ENCODE measurements at regions not wholly inside any gene's neighbourhood (a gene's known extent, or its start where the extent isn't known, plus 50 kb on each side); places are given as distances from the start of the nearest gene placed in this dataset.
"Not testable (repeated sequence)": the region's sequence is repeated elsewhere in the genome, so short reads cannot be mapped to it uniquely, and the experiment has no call there.

DNA sequence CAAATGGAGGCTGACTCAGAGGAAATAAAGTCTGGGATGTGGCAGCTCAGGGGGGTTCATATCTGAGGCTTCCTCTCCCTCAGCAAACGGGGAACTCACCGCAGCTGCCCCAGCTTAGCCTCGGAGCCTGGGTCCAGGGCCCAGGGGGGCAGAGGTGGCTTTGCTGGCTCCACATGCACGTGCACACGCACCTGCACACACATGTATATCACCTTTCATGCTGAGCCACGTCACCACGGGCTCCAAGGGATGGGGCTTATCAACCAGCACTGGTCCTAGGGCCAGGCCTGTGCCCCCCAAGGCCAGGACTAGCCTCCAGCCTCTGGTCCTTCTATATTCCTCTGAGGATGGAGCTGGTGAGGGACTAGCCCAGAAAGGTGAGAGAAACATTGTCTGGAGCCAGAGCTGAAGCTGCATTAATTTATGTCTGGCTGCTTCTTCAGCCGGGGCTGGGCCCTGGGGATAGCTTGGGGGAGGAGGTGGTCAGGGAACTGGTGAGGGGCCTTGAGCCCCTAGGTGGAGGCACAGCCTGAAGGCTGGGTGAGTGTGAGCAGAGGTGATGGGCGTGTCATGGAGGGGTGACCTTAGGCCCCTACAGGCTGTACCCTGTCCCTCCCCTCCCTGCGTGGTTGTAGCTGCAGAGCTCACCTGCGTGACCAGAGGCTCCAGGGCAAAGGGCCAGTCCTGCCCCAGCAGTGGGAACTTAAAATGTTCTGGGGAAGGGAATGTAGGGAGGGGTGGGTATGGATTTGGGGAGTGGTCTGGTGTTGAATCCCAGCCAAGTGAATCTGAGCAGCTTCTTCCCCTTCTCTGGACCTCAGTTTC is 520.8 kb downstream of the PTPRU start:
- no peaks in the 10 kb centered on the region for H3K9me3 ChIP-seq
- H3K4me3 ChIP-seq (ENCODE audit: low read depth in 1 of 2, low read length in 1 of 2), result no peak overlapping the region
- no peaks in the 10 kb centered on the region for H3K36me3 ChIP-seq
- no peak overlapping the region for H3K27ac ChIP-seq
- H3K4me1 ChIP-seq (ENCODE audit: control insufficient read depth in 1 of 2, insufficient read depth in 1 of 2, low read depth in 1 of 2, low read length in 1 of 2), result no peaks in the 10 kb centered on the region
- no peaks in the 10 kb centered on the region for H3K27me3 ChIP-seq
- no peak for TF ChIP-seq CTCF (IDR thresholded peaks at IDR 0.05)

DNA sequence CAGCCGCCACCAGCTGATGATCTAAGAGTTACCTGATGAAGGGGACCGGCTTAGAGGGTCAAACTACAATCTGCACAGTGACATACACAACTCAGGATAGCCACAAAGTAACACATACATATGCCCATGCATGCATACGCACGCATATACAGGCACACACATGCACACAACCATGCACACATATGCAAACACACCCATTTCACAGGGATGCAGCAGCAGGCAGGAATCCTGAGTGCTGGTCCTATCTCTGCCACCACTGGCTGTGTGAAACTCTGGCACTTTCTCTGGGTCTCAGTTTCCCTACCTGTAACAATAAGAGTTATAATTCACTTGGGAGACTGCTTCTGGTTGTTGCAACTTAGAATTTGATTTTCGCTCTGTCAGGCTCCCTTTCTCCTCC is 520.2 kb downstream of the PTPRU start:
- no peaks in the 10 kb centered on the region for H3K36me3 ChIP-seq
- TF ChIP-seq CTCF (IDR thresholded peaks at IDR 0.05), result no peak
- no peaks in the 10 kb centered on the region for H3K9me3 ChIP-seq
- no peak overlapping the region for H3K27ac ChIP-seq
- H3K27me3 ChIP-seq, result no peaks in the 10 kb centered on the region
- H3K4me3 ChIP-seq (ENCODE audit: low read depth in 1 of 2, low read length in 1 of 2), result no peak overlapping the region
- H3K4me1 ChIP-seq (ENCODE audit: control insufficient read depth in 1 of 2, insufficient read depth in 1 of 2, low read depth in 1 of 2, low read length in 1 of 2), result no peaks in the 10 kb centered on the region

DNA sequence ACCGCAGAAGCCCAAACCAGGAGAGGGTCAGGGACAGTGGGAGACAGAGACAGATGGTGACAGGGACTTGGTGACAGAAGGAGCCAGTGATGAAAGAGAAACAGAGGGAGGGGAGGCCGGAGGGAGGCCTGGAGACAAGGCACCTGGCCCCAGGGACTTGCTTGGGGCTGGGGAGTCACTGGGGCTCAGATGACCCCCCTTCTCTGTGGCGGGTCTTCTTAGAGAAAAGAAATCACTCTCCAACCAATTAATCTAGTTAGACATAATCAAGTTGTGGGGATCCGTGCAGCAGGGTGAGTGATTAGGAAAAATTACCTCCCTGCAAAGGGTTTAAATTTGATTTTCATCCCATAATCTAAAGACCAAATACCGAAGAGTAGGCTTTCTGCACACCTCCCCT is 519.8 kb downstream of the PTPRU start:
- no peaks in the 10 kb centered on the region for H3K36me3 ChIP-seq

DNA sequence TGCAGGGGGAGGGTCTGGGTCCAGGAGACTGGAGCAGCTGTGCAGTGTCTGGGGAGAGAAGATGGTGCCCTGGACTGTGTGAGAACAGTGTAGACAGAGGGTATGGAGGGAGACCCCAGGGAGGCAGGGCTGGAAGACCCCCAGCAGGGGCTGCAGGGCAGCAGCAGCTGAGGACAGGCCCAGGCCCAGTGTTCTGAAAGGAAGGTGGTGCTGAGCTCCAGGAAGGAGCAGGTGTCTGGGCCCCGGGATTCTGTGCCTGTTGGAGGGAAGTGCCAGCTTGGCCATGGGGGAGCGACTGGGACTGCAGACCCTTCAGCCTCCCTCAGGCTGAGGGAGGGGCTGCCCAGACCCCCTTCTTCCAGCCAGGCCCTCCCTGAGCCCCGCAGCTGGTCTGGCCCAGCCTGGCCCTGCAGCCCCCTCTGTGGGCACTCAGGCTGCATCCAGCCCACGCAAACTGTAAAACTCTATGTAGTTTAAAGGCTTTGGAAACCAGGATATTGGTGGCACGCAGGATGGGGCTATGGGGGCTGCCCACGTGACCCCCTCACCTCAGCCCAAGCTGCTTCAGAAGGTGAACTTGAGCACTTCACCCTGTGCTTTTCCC is 519.2 kb downstream of the PTPRU start:
- H3K27ac ChIP-seq; H3K4me3 ChIP-seq (ENCODE audit: low read depth in 1 of 2, low read length in 1 of 2); H3K36me3 ChIP-seq; H3K27me3 ChIP-seq; H3K9me3 ChIP-seq; H3K4me1 ChIP-seq (ENCODE audit: control insufficient read depth in 1 of 2, insufficient read depth in 1 of 2, low read depth in 1 of 2, low read length in 1 of 2): not testable (repeated sequence)

More for the DNA sequence above, 519.8 kb downstream of the PTPRU start:
- Histone ChIP-seq H3K9me3 (no peaks in the 10 kb centered on the region), H3K27me3 (no peaks in the 10 kb centered on the region), H3K4me3 (ENCODE audit: low read depth in 1 of 2, low read length in 1 of 2) (no peak overlapping the region), H3K27ac (no peak overlapping the region), H3K4me1 (ENCODE audit: control insufficient read depth in 1 of 2, insufficient read depth in 1 of 2, low read depth in 1 of 2, low read length in 1 of 2) (no peaks in the 10 kb centered on the region)
- no peak for TF ChIP-seq CTCF (IDR thresholded peaks at IDR 0.05)

GRCh38 chr1:29754573-29755375 is 518.5 kb downstream of the PTPRU start:
- H3K4me3 ChIP-seq (ENCODE audit: low read depth in 1 of 2, low read length in 1 of 2), result no peak overlapping the region
- H3K27ac ChIP-seq, result no peak overlapping the region
- H3K9me3 ChIP-seq, result no peaks in the 10 kb centered on the region
- no peaks in the 10 kb centered on the region for H3K27me3 ChIP-seq
- no peaks in the 10 kb centered on the region for H3K4me1 ChIP-seq (ENCODE audit: control insufficient read depth in 1 of 2, insufficient read depth in 1 of 2, low read depth in 1 of 2, low read length in 1 of 2)
- no peak for TF ChIP-seq CTCF (IDR thresholded peaks at IDR 0.05)
- H3K36me3 ChIP-seq, result no peaks in the 10 kb centered on the region
